ENCODE measurements at regions not wholly inside any gene's neighbourhood (a gene's known extent, or its start where the extent isn't known, plus 50 kb on each side); places are given as distances from the start of the nearest gene placed in this dataset.

DNA sequence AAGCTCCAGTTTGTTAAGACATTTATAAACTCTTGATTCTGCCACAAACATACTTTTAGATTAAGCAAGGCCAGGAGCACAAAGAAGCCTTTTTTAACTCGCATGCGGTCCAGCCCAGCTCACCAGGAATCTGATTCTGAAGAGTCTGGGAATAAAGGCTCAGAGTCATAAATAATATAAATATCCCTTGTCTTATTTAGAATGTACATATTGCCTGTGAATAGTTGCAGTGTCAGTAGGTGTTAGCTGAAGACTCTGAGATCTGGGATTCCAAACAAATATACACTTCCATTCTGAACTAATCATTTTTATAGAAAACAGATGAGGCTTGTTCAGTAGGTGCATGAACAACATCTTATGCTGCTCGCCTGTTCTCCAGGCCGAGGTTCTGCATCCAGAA is 59.1 kb upstream of the ELAC2 start:
- no peak for DNase-seq

DNA sequence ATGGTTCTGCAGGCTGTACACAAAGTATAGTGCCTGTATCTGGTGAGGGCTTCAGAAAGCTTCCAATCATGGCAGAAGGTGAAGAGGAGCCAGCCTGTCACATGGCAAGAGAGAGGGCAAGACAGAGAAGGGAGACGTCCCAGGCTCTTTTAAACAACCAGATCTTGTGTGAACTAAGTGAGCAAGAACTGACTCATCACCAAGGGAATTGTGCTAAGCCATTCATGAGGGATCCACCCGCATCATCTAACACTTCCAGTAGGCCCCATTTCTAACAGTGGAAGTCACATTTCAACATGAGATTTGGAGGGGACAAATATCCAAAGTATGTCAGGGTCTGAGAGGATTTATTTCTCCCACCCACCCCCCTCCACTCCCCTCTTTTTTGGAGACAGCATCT is 56.2 kb upstream of the ELAC2 start:
- no peak for DNase-seq

DNA sequence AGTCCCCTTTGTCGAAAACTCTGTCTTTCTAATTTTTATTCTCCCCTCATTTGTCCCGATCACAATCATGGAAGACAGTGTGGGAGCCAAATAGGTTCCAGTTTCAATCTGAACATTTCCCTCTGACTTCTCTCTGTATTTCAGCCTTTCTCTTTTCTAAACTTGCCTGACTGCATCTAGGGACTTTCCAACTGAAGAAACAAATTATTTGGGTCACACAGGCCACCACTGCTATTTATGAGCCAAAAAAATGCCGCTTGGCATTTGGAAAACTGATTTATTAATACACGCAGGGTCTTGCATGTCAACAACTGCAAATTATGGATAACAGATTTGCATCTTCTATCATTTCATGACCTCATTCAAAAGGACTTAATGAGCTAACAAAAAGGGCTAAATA is 55.2 kb upstream of the ELAC2 start:
- DNase-seq, result no peak

DNA sequence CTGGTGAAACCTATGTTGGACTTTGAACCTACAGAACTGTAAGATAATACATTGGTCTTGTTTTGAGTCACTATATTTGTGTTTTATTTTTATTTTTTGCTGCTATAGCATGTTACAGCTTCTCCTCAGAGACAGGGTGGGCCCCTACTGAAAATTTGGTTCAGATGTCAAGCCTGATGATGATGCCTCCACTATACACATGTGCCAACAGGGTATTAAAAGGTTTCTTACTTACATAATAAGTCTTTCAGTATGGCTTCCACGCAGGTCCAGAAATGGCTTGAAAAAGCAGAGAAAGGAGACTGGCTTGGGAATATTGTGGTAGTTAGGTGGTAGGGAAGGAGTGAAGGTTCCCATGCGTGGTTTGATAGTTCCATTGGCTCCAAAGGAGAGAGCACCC is 52.9 kb upstream of the ELAC2 start:
- DNase-seq, result no peak

DNA sequence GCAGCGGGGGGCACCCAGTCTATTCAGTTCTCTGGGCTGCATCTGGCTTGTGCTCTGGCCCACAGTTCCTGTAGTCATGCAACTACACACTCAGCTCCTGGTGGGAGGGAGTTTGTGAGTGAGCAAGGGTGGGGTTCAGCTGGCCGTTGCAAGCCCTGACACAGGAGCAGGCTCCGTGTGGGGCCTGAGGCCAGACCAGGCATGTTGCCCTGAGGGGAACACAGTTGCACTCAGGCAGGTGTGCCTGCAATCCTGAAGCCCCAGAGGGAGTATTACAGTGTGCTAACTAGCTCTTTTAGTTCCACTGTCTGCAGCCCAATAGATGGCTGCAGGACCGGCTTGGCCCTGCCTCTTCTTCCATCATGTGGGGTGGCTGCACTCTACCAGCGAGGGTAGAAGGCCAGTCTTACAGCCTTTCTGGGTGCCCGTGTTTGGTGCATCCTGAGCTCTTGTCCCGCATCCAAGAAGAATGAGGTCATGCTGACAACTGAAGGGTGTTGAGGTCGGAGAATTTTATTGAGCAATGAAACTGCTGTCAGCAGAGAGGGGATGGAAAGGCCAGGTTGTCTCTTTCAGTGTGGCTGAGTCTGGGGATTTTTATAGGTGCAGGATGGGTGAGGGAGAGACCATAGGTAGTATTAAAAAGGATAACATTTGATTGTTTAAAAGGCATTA is 49.9 kb upstream of the ELAC2 start:
- no peak for DNase-seq
